IPS-18c (cell line): ENCODE measurements at regions not wholly inside any gene's neighbourhood (a gene's known extent, or its start where the extent isn't known, plus 50 kb on each side); places are given as distances from the start of the nearest gene placed in this dataset.

Experiments
- H3K4me3 ChIP-seq: 2 replicates; pipeline ENCODE4 v1.7.0; 2013; ENCODE audit warnings: low read depth, mild to moderate bottlenecking, low read length, moderate library complexity; ENCODE audit not compliant: insufficient read depth
- H3K9me3 ChIP-seq: one replicate; pipeline ENCODE4 v1.6.1; 2013; ENCODE audit warnings: mild to moderate bottlenecking, low read length, moderate library complexity; ENCODE audit not compliant: control insufficient read depth, insufficient read depth

GRCh38 chr20:59495166-59495565 lies 109.2 kb upstream of the PHACTR3 start:
- Histone ChIP-seq H3K9me3 (no peaks in the 10 kb centered on the region), H3K4me3 (no peak overlapping the region)

GRCh38 chr20:59495894-59496510 lies 108.3 kb upstream of the PHACTR3 start:
- Histone ChIP-seq H3K9me3 (no peaks in the 10 kb centered on the region), H3K4me3 (no peak overlapping the region)

GRCh38 chr20:59498291-59498690 lies 106.0 kb upstream of the PHACTR3 start:
- no peak overlapping the region for H3K4me3 ChIP-seq

GRCh38 chr20:59499863-59500262 lies 104.5 kb upstream of the PHACTR3 start:
- no peaks in the 10 kb centered on the region for H3K9me3 ChIP-seq

More at GRCh38 chr20:59498291-59498690, 106.0 kb upstream of the PHACTR3 start:
- no peaks in the 10 kb centered on the region for H3K9me3 ChIP-seq

GRCh38 chr20:59508729-59509128 lies 95.6 kb upstream of the PHACTR3 start:
- no peaks in the 10 kb centered on the region for H3K9me3 ChIP-seq

More at GRCh38 chr20:59499863-59500262, 104.5 kb upstream of the PHACTR3 start:
- no peak overlapping the region for H3K4me3 ChIP-seq

GRCh38 chr20:59512651-59513050 lies 91.7 kb upstream of the PHACTR3 start:
- Histone ChIP-seq H3K4me3 (no peak overlapping the region), H3K9me3 (no peaks in the 10 kb centered on the region)

More at GRCh38 chr20:59508729-59509128, 95.6 kb upstream of the PHACTR3 start:
- no peak overlapping the region for H3K4me3 ChIP-seq

GRCh38 chr20:59514554-59514953 lies 89.8 kb upstream of the PHACTR3 start:
- Histone ChIP-seq H3K4me3 (no peak overlapping the region), H3K9me3 (no peaks in the 10 kb centered on the region)

- Histone ChIP-seq H3K4me3 (peak overlapping the region; percentile 44), H3K9me3 (no peaks in the 10 kb centered on the region)
Observed at GRCh38 chr20:59515013-59515905, 89.1 kb upstream of the PHACTR3 start.

GRCh38 chr20:59515906-59516209 lies 88.5 kb upstream of the PHACTR3 start:
- H3K9me3 ChIP-seq, result no peaks in the 10 kb centered on the region
- no peak overlapping the region for H3K4me3 ChIP-seq

- Histone ChIP-seq H3K9me3 (no peaks in the 10 kb centered on the region), H3K4me3 (no peak overlapping the region)
Observed at GRCh38 chr20:59518881-59519706, 85.2 kb upstream of the PHACTR3 start.

GRCh38 chr20:59519707-59520014 lies 84.7 kb upstream of the PHACTR3 start:
- H3K4me3 ChIP-seq, result no peak overlapping the region
- no peaks in the 10 kb centered on the region for H3K9me3 ChIP-seq

- no peak overlapping the region for H3K4me3 ChIP-seq
- H3K9me3 ChIP-seq, result no peaks in the 10 kb centered on the region
Observed at GRCh38 chr20:59520814-59521213, 83.5 kb upstream of the PHACTR3 start.

GRCh38 chr20:59525500-59526241 lies 78.7 kb upstream of the PHACTR3 start:
- Histone ChIP-seq H3K9me3 (no peaks in the 10 kb centered on the region), H3K4me3 (peak overlapping the region; percentile 22; the same call in 1 of the 2 replicates)

GRCh38 chr20:59526242-59527225 lies 77.8 kb upstream of the PHACTR3 start:
- Histone ChIP-seq H3K4me3 (peak overlapping the region; percentile 22; the same call in 1 of the 2 replicates), H3K9me3 (no peaks in the 10 kb centered on the region)

- Histone ChIP-seq H3K4me3 (no peak overlapping the region), H3K9me3 (no peaks in the 10 kb centered on the region)
Observed at GRCh38 chr20:59530782-59531181, 73.6 kb upstream of the PHACTR3 start.

- H3K4me3 ChIP-seq, result no peak overlapping the region
Observed at GRCh38 chr20:59537991-59538390, 66.3 kb upstream of the PHACTR3 start.

More at GRCh38 chr20:59537991-59538390, 66.3 kb upstream of the PHACTR3 start:
- H3K9me3 ChIP-seq, result no peaks in the 10 kb centered on the region
